ENCODE measurements at regions not wholly inside any gene's neighbourhood (a gene's known extent, or its start where the extent isn't known, plus 50 kb on each side); places are given as distances from the start of the nearest gene placed in this dataset.
"Not testable (repeated sequence)": the region's sequence is repeated elsewhere in the genome, so short reads cannot be mapped to it uniquely, and the experiment has no call there.

DNA sequence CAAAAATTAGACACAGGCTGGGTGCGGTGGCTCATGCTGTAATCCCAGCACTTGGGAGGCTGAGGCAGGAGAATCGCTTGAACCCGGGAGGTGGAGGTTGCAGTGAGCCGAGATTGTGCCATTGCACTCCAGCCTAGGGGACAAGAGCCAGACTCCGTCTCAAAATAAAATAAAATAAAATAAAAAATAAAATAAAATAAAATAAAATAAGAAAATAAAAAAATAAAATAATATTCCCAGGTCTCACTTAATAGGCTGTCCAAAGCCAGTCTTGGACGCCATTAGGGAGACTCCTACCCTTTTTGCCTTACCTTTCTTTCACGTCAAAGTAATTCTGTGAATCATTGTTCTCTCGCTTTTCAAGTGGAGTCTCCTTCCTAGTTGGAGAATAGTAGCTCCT, 172.3 kb downstream of the OR2B2 start:
- intact Hi-C loops (cut with micrococcal nuclease); H2AFZ ChIP-seq (replicated peaks; ENCODE audit: low read length, poor library complexity); H3K9ac ChIP-seq (ENCODE audit: low read depth, low read length); H3K9me3 ChIP-seq (ENCODE audit: control insufficient read depth, insufficient read depth, low read length); H4K20me1 ChIP-seq (ENCODE audit: insufficient read depth, low read length); in situ Hi-C loops (cut with MboI; ENCODE audit: low sequenced_read_pairs); H2BK15ac ChIP-seq (ENCODE audit: low read depth, low read length); H3K4me3 ChIP-seq (ENCODE audit: insufficient read depth, low read depth, low read length); H2BK120ac ChIP-seq (ENCODE audit: low read depth, low read length); DNase-seq; H3K4ac ChIP-seq (ENCODE audit: low read depth, low read length); BruUV-seq (replicated peaks); H3K23ac ChIP-seq (ENCODE audit: low read depth, low read length); H4K8ac ChIP-seq (ENCODE audit: low read depth in 2 of 2, low read length in 2 of 2); dilution Hi-C loops (cut with HindIII; ENCODE audit: low sequenced_read_pairs, unreplicated experiment); H2AK5ac ChIP-seq (ENCODE audit: low read depth, low read length); ATAC-seq (ENCODE audit: low read depth); H3K14ac ChIP-seq (replicated peaks; ENCODE audit: low read depth, low read length); H2BK5ac ChIP-seq (ENCODE audit: low read depth, low read length, poor library complexity, severe bottlenecking); POLR2A ChIA-PET (ENCODE audit: unreplicated experiment); H3K4me1 ChIP-seq (ENCODE audit: control insufficient read depth, insufficient read depth, low read length); H3K27ac ChIP-seq (ENCODE audit: insufficient read depth, low read length); H2AK9ac ChIP-seq (replicated peaks; ENCODE audit: low read depth, low read length, poor library complexity); H3K18ac ChIP-seq (ENCODE audit: low read depth, low read length); H3K56ac ChIP-seq (ENCODE audit: extremely low read depth, insufficient read depth, low read length); H4K91ac ChIP-seq (ENCODE audit: insufficient read depth, low read depth, low read length); H3K36me3 ChIP-seq (ENCODE audit: control insufficient read depth, insufficient read depth, low read length); H3K4me2 ChIP-seq (ENCODE audit: low read depth, low read length); H3K9me1 ChIP-seq (ENCODE audit: insufficient read depth, low read length); H2BK20ac ChIP-seq (ENCODE audit: low read depth, low read length); H4K5ac ChIP-seq (ENCODE audit: low read depth, low read length); H3K27me3 ChIP-seq (ENCODE audit: control insufficient read depth, insufficient read depth, low read length); H3K79me1 ChIP-seq (ENCODE audit: low read depth in 1 of 2, low read length in 2 of 2): not testable (repeated sequence)
- WGBS, 2 experiments (ENCODE audit: extremely low coverage in 2 of 2, insufficient read length in 1 of 2), result 100% methylated on average over 1 of the region's 8 CpGs; no CpG with 5 or more reads in 1 of the 2 experiments
- CTCF ChIA-PET, result interaction anchor here (0.7 kb wide), 1 partner anchor 13 kb away, joined by 3 read pairs; no protein-coding TSS in a partner anchor

Data from IMR-90 (cell line).